Transverse colon (tissue), 4 donors: ENCODE measurements at regions not wholly inside any gene's neighbourhood (a gene's known extent, or its start where the extent isn't known, plus 50 kb on each side); places are given as distances from the start of the nearest gene placed in this dataset.

ENCODE experiments used
- DNase-seq: peaks from one replicate; pipeline ENCODE4 v3.0.0-alpha.2; 2019
- H3K27ac ChIP-seq, 4 donors: fragments of 200-600 bp; sonication (generic); 2 replicates each; pipeline ENCODE4 v1.5.1; 2016 to 2018; ENCODE audit warnings: inconsistent platforms in 4 of 4
- H3K27me3 ChIP-seq: fragments of 200-600 bp; sonication (generic); 2 replicates; pipeline ENCODE4 v1.5.1; 2017; ENCODE audit warnings: inconsistent platforms
- H3K36me3 ChIP-seq, 4 donors: fragments of 200-600 bp; sonication (generic); 2 replicates each; pipeline ENCODE4 v1.5.1; 2017 to 2019; ENCODE audit warnings: inconsistent platforms in 4 of 4
- H3K4me1 ChIP-seq, 4 donors: fragments of 200-600 bp; sonication (generic); 2 replicates each; pipeline ENCODE4 v1.5.1; 2017 to 2020; ENCODE audit warnings: inconsistent platforms in 4 of 4
- H3K4me3 ChIP-seq, 4 donors: fragments of 200-600 bp; sonication (generic); 1 replicate in 1 of 4; 2 replicates in 3 of 4; pipeline versions ENCODE4 v1.5.1 to v1.6.1; 2017 to 2019; ENCODE audit warnings: inconsistent platforms in 4 of 4
- H3K9me3 ChIP-seq, 2 donors: fragments of 200-600 bp; sonication (generic); 2 replicates each; pipeline ENCODE4 v1.5.1; 2017 to 2019; ENCODE audit warnings: inconsistent platforms in 2 of 2
- CTCF ChIP-seq, 5 experiments: fragments of 200-600 bp in 3 of 5; fragments of 450-650 bp in 2 of 5; sonication (generic) in 3 of 5; IDR thresholded peaks; 1 replicate in 2 of 5; 2 replicates in 3 of 5; pipeline ENCODE4 v1.5.1; 2016 to 2017; ENCODE audit warnings: antibody characterized with exemption in 5 of 5, inconsistent platforms in 3 of 5, mild to moderate bottlenecking in 2 of 5, moderate library complexity in 1 of 5
- EP300 ChIP-seq: sonication (generic); formaldehyde crosslinking; IDR thresholded peaks from one replicate; pipeline ENCODE4 v1.6.1; 2017; ENCODE audit warnings: antibody characterized with exemption, low read depth
- POLR2A ChIP-seq: fragments of 450-650 bp; IDR thresholded peaks from one replicate; pipeline ENCODE4 v1.6.1; 2016; ENCODE audit warnings: antibody characterized with exemption, mild to moderate bottlenecking, moderate library complexity
- POLR2AphosphoS5 ChIP-seq, 3 donors: sonication (generic); formaldehyde crosslinking; IDR thresholded peaks; one replicate each; pipeline ENCODE4 v1.6.1; 2016; ENCODE audit warnings: antibody characterized with exemption in 3 of 3
- WGBS, 2 donors: methylation state at CpG; one replicate each; pipeline ENCODE4 v1.1.5; 2018; ENCODE audit warnings: low coverage in 1 of 2; 5-methylcytosine and 5-hydroxymethylcytosine counted together
- in situ Hi-C, 4 donors: fragments of 200-750 bp; cut with MboI; loops; one replicate each; pipeline versions ENCODE4 v1.15.0 to v1.15.1; 2017; ENCODE audit warnings: low sequenced_read_pairs in 3 of 4, low pct_ligation_motif_present in 1 of 4, low pct_unique_long_range_greater_than_20kb in 1 of 4
- intact Hi-C: fragments of 100-400 bp; cut with DNase I; formaldehyde crosslinking; loops from one replicate; pipeline ENCODE4 v1.15.1; 2023; ENCODE audit warnings: low total_unique reads

GRCh38 chr1:194930132-194930531 lies 1678.1 kb downstream of the KCNT2 start:
- Histone ChIP-seq H3K27ac (no peak overlapping the region), H3K9me3 (no peaks in the 10 kb centered on the region), H3K36me3 (no peaks in the 10 kb centered on the region), H3K4me1 (no peaks in the 10 kb centered on the region), H3K27me3 (no peaks in the 10 kb centered on the region), H3K4me3 (no peak overlapping the region)
- intact Hi-C loops, result no loop called here
- no peak for DNase-seq
- in situ Hi-C loops, result no loop called here
- TF ChIP-seq EP300, result no peak
- TF ChIP-seq POLR2A, result no peak
- 52 to 60% methylated on average over 2 of the region's 2 CpGs for WGBS, 2 donors

- H3K4me3 ChIP-seq, result no peak overlapping the region
- in situ Hi-C loops (no loop called here), intact Hi-C loops (no loop called here)
- no peak overlapping the region for H3K27ac ChIP-seq
- H3K4me1 ChIP-seq, result no peaks in the 10 kb centered on the region
- no peak for DNase-seq
- TF ChIP-seq POLR2AphosphoS5 (IDR thresholded peaks at IDR 0.05) (no peak), CTCF (IDR thresholded peaks at IDR 0.05) (no peak), POLR2A (no peak), EP300 (no peak)
- no peaks in the 10 kb centered on the region for H3K27me3 ChIP-seq
- no peaks in the 10 kb centered on the region for H3K36me3 ChIP-seq
- H3K9me3 ChIP-seq, result no peaks in the 10 kb centered on the region
Observed at GRCh38 chr1:194929357-194929756, 1678.9 kb downstream of the KCNT2 start.

GRCh38 chr1:194919146-194919545 lies 1689.1 kb downstream of the KCNT2 start:
- in situ Hi-C loops, result no loop called here
- WGBS, 2 donors, result 78 to 87% methylated on average over 4 to 5 of the region's 5 CpGs
- intact Hi-C loops, result no loop called here

GRCh38 chr1:194917769-194918168 lies 1690.5 kb downstream of the KCNT2 start:
- no peak overlapping the region for H3K4me3 ChIP-seq
- no peaks in the 10 kb centered on the region for H3K9me3 ChIP-seq
- no peak overlapping the region for H3K27ac ChIP-seq
- 91% methylated on average over 4 of the region's 4 CpGs; no CpG with 5 or more reads in 1 of the 2 donors for WGBS, 2 donors
- intact Hi-C loops (no loop called here), in situ Hi-C loops (no loop called here)
- H3K36me3 ChIP-seq, result no peaks in the 10 kb centered on the region
- H3K4me1 ChIP-seq, result no peaks in the 10 kb centered on the region
- no peaks in the 10 kb centered on the region for H3K27me3 ChIP-seq
- no peak for TF ChIP-seq POLR2A
- TF ChIP-seq EP300, result no peak
- no peak for TF ChIP-seq POLR2AphosphoS5 (IDR thresholded peaks at IDR 0.05)
- TF ChIP-seq CTCF (IDR thresholded peaks at IDR 0.05), result no peak
- no peak for DNase-seq

More at GRCh38 chr1:194919146-194919545, 1689.1 kb downstream of the KCNT2 start:
- H3K4me1 ChIP-seq, result no peaks in the 10 kb centered on the region
- no peak for DNase-seq
- no peaks in the 10 kb centered on the region for H3K36me3 ChIP-seq
- H3K4me3 ChIP-seq, result no peak overlapping the region
- H3K27ac ChIP-seq, result no peak overlapping the region
- TF ChIP-seq POLR2A (no peak), EP300 (no peak), CTCF (IDR thresholded peaks at IDR 0.05) (no peak), POLR2AphosphoS5 (IDR thresholded peaks at IDR 0.05) (no peak)
- no peaks in the 10 kb centered on the region for H3K27me3 ChIP-seq
- H3K9me3 ChIP-seq, result no peaks in the 10 kb centered on the region

- 74 to 89% methylated on average over 1 of the region's 1 CpG for WGBS, 2 donors
- no peaks in the 10 kb centered on the region for H3K9me3 ChIP-seq
- no peaks in the 10 kb centered on the region for H3K27me3 ChIP-seq
- H3K27ac ChIP-seq, result no peak overlapping the region
- in situ Hi-C loops, result no loop called here
- H3K36me3 ChIP-seq, result no peaks in the 10 kb centered on the region
- H3K4me3 ChIP-seq, result no peak overlapping the region
- no peaks in the 10 kb centered on the region for H3K4me1 ChIP-seq
- intact Hi-C loops, result no loop called here
- DNase-seq, result no peak
- no peak for TF ChIP-seq POLR2AphosphoS5 (IDR thresholded peaks at IDR 0.05)
Observed at GRCh38 chr1:194908643-194909042, 1699.6 kb downstream of the KCNT2 start.
